OCI-LY3 (cell line): ENCODE measurements at regions not wholly inside any gene's neighbourhood (a gene's known extent, or its start where the extent isn't known, plus 50 kb on each side); places are given as distances from the start of the nearest gene placed in this dataset.

Experiments used
- CTCF ChIP-seq: fragments of 200-600, 300-600 bp; sonication (generic); IDR thresholded peaks from 2 replicates; pipeline ENCODE4 v1.5.1; 2014; ENCODE audit warnings: antibody characterized with exemption, low read length, low read depth
- EZH2phosphoT487 ChIP-seq: fragments of 200-600 bp; shearing (Covaris generic); IDR thresholded peaks from 2 replicates; pipeline ENCODE4 v1.6.1; 2018; ENCODE audit warnings: antibody characterized with exemption, mixed run types, low read depth

- TF ChIP-seq CTCF: no peak
- TF ChIP-seq EZH2phosphoT487: no peak
These were observed 50.4 kb upstream of the TEAD1 start for GRCh38 chr11:12623869-12624268.
